Lung microvascular endothelial cell (primary cell): ENCODE measurements at regions not wholly inside any gene's neighbourhood (a gene's known extent, or its start where the extent isn't known, plus 50 kb on each side); places are given as distances from the start of the nearest gene placed in this dataset.

ENCODE experiments used
- DNase-seq, 2 donors: peaks; one replicate each; pipeline versions ENCODE4 v3.0.0 to v3.0.0-alpha.2; 2010; ENCODE audit warnings: low read depth in 2 of 2

GRCh38 chr3:21142031-21142430 is 609.0 kb downstream of the ZNF385D start:
- no peak for DNase-seq

- DNase-seq, result no peak
These were observed 610.2 kb downstream of the ZNF385D start for GRCh38 chr3:21140785-21141184.

- no peak for DNase-seq
These were observed 612.9 kb downstream of the ZNF385D start for GRCh38 chr3:21138085-21138484.

GRCh38 chr3:21132896-21133295 is 618.1 kb downstream of the ZNF385D start:
- no peak for DNase-seq

GRCh38 chr3:21120826-21121225 is 630.2 kb downstream of the ZNF385D start:
- DNase-seq, result no peak

- no peak for DNase-seq
These were observed 633.6 kb downstream of the ZNF385D start for GRCh38 chr3:21117370-21117769.

GRCh38 chr3:21109056-21109455 is 642.0 kb downstream of the ZNF385D start:
- DNase-seq, result no peak

GRCh38 chr3:21105784-21106183 is 645.2 kb downstream of the ZNF385D start:
- no peak for DNase-seq

- DNase-seq, result no peak
These were observed 650.2 kb downstream of the ZNF385D start for GRCh38 chr3:21100656-21101359.

GRCh38 chr3:21094686-21095085 is 656.3 kb downstream of the ZNF385D start:
- no peak for DNase-seq

- no peak for DNase-seq
These were observed 677.4 kb downstream of the ZNF385D start for GRCh38 chr3:21073561-21073960.

- no peak for DNase-seq
These were observed 683.8 kb downstream of the ZNF385D start for GRCh38 chr3:21067031-21067813.

- no peak for DNase-seq
These were observed 688.1 kb downstream of the ZNF385D start for GRCh38 chr3:21062831-21063294.

GRCh38 chr3:21059404-21059803 is 691.6 kb downstream of the ZNF385D start:
- DNase-seq, result no peak

GRCh38 chr3:21056293-21056692 is 694.7 kb downstream of the ZNF385D start:
- no peak for DNase-seq

GRCh38 chr3:21055015-21055414 is 696.0 kb downstream of the ZNF385D start:
- DNase-seq, result no peak

GRCh38 chr3:21054064-21054463 is 696.9 kb downstream of the ZNF385D start:
- DNase-seq, result no peak

- no peak for DNase-seq
These were observed 701.5 kb downstream of the ZNF385D start for GRCh38 chr3:21049334-21050062.

GRCh38 chr3:21043139-21043538 is 707.9 kb downstream of the ZNF385D start:
- no peak for DNase-seq

- no peak for DNase-seq
These were observed 708.8 kb downstream of the ZNF385D start for GRCh38 chr3:21042184-21042583.

- DNase-seq, result no peak
These were observed 709.4 kb downstream of the ZNF385D start for GRCh38 chr3:21041621-21042020.

- DNase-seq, result no peak
These were observed 714.1 kb downstream of the ZNF385D start for GRCh38 chr3:21036888-21037287.
